Erythroblast (primary cell): ENCODE measurements at regions not wholly inside any gene's neighbourhood (a gene's known extent, or its start where the extent isn't known, plus 50 kb on each side); places are given as distances from the start of the nearest gene placed in this dataset.

ENCODE experiments used
- GATA1 ChIP-seq: IDR thresholded peaks from 2 replicates; pipeline ENCODE4 v1.6.1; 2011; ENCODE audit warnings: low read depth, mild to moderate bottlenecking, control low read depth, low read length, moderate library complexity
- POLR2A ChIP-seq: IDR thresholded peaks from 2 replicates; pipeline ENCODE4 v1.6.1; 2011; ENCODE audit warnings: mild to moderate bottlenecking, low read length

GRCh38 chr4:116627545-116627944 is 457.8 kb downstream of the TRAM1L1 start:
- TF ChIP-seq POLR2A (no peak), GATA1 (no peak)
